Natural killer cell (primary cell): ENCODE measurements at regions not wholly inside any gene's neighbourhood (a gene's known extent, or its start where the extent isn't known, plus 50 kb on each side); places are given as distances from the start of the nearest gene placed in this dataset.

Source experiments
- ATAC-seq, 3 donors: fragments of 150-1000 bp in 2 of 3; fragments of 200-7000 bp in 1 of 3; cut with Tn5 transposase; 1 replicate in 1 of 3; 2 replicates in 2 of 3; pipeline ENCODE4 v1.10.0; 2021; ENCODE audit warnings: mild to moderate bottlenecking in 2 of 3, moderate library complexity in 2 of 3
- DNase-seq, 2 donors: peaks; one replicate each; pipeline versions ENCODE4 v3.0.0 to v3.0.0-alpha.2; 2013 to 2021; ENCODE audit warnings: mixed read lengths in 1 of 2
- H3K27ac ChIP-seq: one replicate; pipeline ENCODE4 v1.5.1; 2013; ENCODE audit warnings: mild to moderate bottlenecking, low read length
- H3K27me3 ChIP-seq: one replicate; pipeline ENCODE4 v1.6.1; 2013; ENCODE audit warnings: low read length; ENCODE audit not compliant: control insufficient read depth, insufficient read depth
- H3K36me3 ChIP-seq: one replicate; pipeline ENCODE4 v1.6.1; 2013; ENCODE audit warnings: low read length; ENCODE audit not compliant: control insufficient read depth, insufficient read depth
- H3K4me1 ChIP-seq: one replicate; pipeline ENCODE4 v1.6.1; 2013; ENCODE audit warnings: low read length; ENCODE audit not compliant: control insufficient read depth, insufficient read depth
- H3K4me3 ChIP-seq: one replicate; pipeline ENCODE4 v1.5.1; 2013; ENCODE audit warnings: low read length
- H3K9me3 ChIP-seq: one replicate; pipeline ENCODE4 v1.6.1; 2013; ENCODE audit warnings: low read length; ENCODE audit not compliant: control insufficient read depth, insufficient read depth
- H3K27ac Mint-ChIP-seq, 2 donors: one replicate each; pipeline ENCODE4 v1.8.0; 2022; ENCODE audit warnings: mild to moderate bottlenecking in 2 of 2, mixed read lengths in 2 of 2, moderate library complexity in 1 of 2
- H3K27me3 Mint-ChIP-seq, 2 donors: one replicate each; pipeline ENCODE4 v1.8.0; 2022; ENCODE audit warnings: low read depth in 2 of 2, mixed read lengths in 2 of 2
- H3K36me3 Mint-ChIP-seq: one replicate; pipeline ENCODE4 v1.8.0; 2022; ENCODE audit warnings: mixed read lengths
- H3K4me1 Mint-ChIP-seq, 2 donors: one replicate each; pipeline ENCODE4 v1.8.0; 2022; ENCODE audit warnings: mixed read lengths in 2 of 2
- H3K4me3 Mint-ChIP-seq: one replicate; pipeline ENCODE4 v1.8.0; 2022; ENCODE audit warnings: mild to moderate bottlenecking, moderate library complexity, mixed read lengths
- H3K9me3 Mint-ChIP-seq, 2 donors: one replicate each; pipeline ENCODE4 v1.8.0; 2022; ENCODE audit warnings: mixed read lengths in 2 of 2
- WGBS: methylation state at CpG from one replicate; pipeline ENCODE4 v1.1.7; 2013; ENCODE audit warnings: missing lambda C conversion rate; ENCODE audit not compliant: insufficient coverage; 5-methylcytosine and 5-hydroxymethylcytosine counted together
- intact Hi-C: fragments of 100-400 bp; cut with micrococcal nuclease; formaldehyde crosslinking; loops from one replicate; pipeline ENCODE4 v1.14.2; 2022
- TF ChIP-seq, protein P1 (sequence below): fragments of 200-600 bp; IDR thresholded peaks from one replicate; pipeline ENCODE4 v1.8.0; 2022; ENCODE audit warnings: antibody characterized with exemption

- ATAC-seq (no peak), DNase-seq (no peak)
- no peaks in the 10 kb centered on the region for H3K27me3 ChIP-seq
- no peak overlapping the region for H3K27ac ChIP-seq
- Mint-ChIP-seq H3K27me3 (peaks cover 2 to 13% of the 10 kb centered on the region in 2 donors), H3K4me3 (no peak overlapping the region), H3K36me3 (no peaks in the 10 kb centered on the region), H3K27ac (no peak overlapping the region), H3K9me3 (peaks cover 0 to 3% of the 10 kb centered on the region in 2 donors), H3K4me1 (no peaks in the 10 kb centered on the region)
- H3K4me1 ChIP-seq: no peaks in the 10 kb centered on the region
- H3K9me3 ChIP-seq: no peaks in the 10 kb centered on the region
- H3K4me3 ChIP-seq: no peak overlapping the region
- no peaks in the 10 kb centered on the region for H3K36me3 ChIP-seq
- intact Hi-C loops: no loop called here
- TF ChIP-seq, protein P1, sequence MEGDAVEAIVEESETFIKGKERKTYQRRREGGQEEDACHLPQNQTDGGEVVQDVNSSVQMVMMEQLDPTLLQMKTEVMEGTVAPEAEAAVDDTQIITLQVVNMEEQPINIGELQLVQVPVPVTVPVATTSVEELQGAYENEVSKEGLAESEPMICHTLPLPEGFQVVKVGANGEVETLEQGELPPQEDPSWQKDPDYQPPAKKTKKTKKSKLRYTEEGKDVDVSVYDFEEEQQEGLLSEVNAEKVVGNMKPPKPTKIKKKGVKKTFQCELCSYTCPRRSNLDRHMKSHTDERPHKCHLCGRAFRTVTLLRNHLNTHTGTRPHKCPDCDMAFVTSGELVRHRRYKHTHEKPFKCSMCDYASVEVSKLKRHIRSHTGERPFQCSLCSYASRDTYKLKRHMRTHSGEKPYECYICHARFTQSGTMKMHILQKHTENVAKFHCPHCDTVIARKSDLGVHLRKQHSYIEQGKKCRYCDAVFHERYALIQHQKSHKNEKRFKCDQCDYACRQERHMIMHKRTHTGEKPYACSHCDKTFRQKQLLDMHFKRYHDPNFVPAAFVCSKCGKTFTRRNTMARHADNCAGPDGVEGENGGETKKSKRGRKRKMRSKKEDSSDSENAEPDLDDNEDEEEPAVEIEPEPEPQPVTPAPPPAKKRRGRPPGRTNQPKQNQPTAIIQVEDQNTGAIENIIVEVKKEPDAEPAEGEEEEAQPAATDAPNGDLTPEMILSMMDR: no peak
- 78% methylated on average over 4 of the region's 4 CpGs for WGBS
These were observed 108.0 kb upstream of the SLC35G4 start for GRCh38 chr18:11501352-11501751.

DNA sequence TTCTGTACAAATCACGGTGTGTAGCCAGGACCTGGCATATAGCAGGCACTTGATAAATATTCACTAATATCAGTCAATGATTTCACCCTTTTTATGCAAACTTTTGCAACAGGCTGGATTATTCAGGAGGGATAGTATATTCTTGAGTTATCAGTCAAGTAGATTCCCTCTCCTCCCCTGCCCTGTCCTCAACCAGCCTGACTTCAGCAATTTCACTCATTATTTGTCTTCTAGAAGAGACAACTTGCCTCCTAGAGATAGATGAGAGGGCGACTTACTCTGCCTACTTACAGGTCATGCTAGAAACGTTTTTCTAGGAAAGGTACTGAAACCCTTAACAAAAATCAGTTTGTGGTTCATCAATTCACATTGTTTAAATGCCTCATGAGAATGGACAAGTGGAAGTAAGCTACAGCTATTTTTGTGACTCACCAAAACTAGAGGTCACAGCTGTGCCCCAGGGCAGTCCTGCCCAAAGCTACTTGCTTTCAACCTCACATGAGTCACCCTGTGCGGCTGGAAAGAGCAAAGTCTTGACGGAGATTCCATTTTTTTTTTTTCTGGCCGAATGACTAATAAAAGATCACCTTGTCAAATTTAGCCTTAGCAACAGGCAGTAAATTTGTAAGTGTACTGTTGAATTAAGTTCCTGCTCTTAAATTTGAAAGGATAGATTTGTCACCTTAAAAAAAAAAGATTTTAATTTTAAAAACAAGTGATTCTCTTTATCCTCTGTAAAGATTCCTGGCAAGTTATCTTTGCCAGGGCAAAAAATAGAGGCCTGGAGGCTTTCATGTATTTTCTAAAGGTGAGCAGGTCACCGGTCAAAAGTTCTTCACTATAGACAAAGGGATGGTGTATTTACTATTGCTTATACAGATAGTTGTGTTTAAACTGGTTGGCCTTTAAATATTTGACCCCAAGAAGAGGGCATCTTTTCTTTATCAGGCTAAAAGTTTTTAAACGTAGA, 109.0 kb upstream of the SLC35G4 start:
- no peaks in the 10 kb centered on the region for H3K36me3 ChIP-seq
- no peak overlapping the region for H3K27ac Mint-ChIP-seq
- H3K27me3 Mint-ChIP-seq: peaks cover 2 to 13% of the 10 kb centered on the region in 2 donors
- peaks cover 0 to 5% of the 10 kb centered on the region in 2 donors for H3K9me3 Mint-ChIP-seq
- TF ChIP-seq, protein P1: no peak
- intact Hi-C loops: no loop called here
- no peaks in the 10 kb centered on the region for H3K4me1 Mint-ChIP-seq
- no peaks in the 10 kb centered on the region for H3K4me1 ChIP-seq
- ATAC-seq (no peak), DNase-seq (no peak)
- no peaks in the 10 kb centered on the region for H3K36me3 Mint-ChIP-seq
- WGBS: 80% methylated on average over 7 of the region's 8 CpGs
- H3K27ac ChIP-seq: no peak overlapping the region
- H3K27me3 ChIP-seq: no peaks in the 10 kb centered on the region
- H3K9me3 ChIP-seq: no peaks in the 10 kb centered on the region
- H3K4me3 Mint-ChIP-seq: no peak overlapping the region
- no peak overlapping the region for H3K4me3 ChIP-seq

DNA sequence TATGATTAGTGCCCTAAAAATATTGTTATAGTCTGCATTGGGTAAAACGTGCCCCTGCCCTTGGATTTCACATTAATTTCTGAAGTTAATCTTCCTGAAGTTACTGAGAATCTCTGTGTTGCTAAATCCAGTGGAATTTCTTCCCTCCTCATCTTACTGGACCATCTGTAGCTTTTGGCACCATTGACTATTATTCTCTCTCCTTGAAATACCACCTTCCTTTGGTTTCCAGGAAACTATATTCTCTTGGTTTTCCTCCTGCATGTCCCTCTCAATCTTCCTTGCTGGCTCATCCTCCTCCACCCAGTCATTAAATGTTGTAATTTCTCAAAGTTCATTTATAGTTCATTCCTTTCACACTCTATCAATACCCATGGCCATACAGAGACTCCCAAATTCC, 110.6 kb upstream of the SLC35G4 start:
- no peak for DNase-seq
- no peaks in the 10 kb centered on the region for H3K4me1 Mint-ChIP-seq
- WGBS: 73% methylated on average over 1 of the region's 1 CpG

More for the DNA sequence above, 110.6 kb upstream of the SLC35G4 start:
- Histone ChIP-seq H3K9me3 (no peaks in the 10 kb centered on the region), H3K36me3 (no peaks in the 10 kb centered on the region), H3K27ac (no peak overlapping the region), H3K4me1 (no peaks in the 10 kb centered on the region), H3K27me3 (no peaks in the 10 kb centered on the region), H3K4me3 (no peak overlapping the region)
- intact Hi-C loops: no loop called here
- peaks cover 2 to 13% of the 10 kb centered on the region in 2 donors for H3K27me3 Mint-ChIP-seq
- H3K27ac Mint-ChIP-seq: no peak overlapping the region
- no peak for ATAC-seq
- no peaks in the 10 kb centered on the region for H3K36me3 Mint-ChIP-seq
- peaks cover 0 to 3% of the 10 kb centered on the region in 2 donors for H3K9me3 Mint-ChIP-seq
- TF ChIP-seq, protein P1: no peak
- H3K4me3 Mint-ChIP-seq: no peak overlapping the region
